Kidney epithelial cell (primary cell): ENCODE measurements at regions not wholly inside any gene's neighbourhood (a gene's known extent, or its start where the extent isn't known, plus 50 kb on each side); places are given as distances from the start of the nearest gene placed in this dataset.

Experiments used
- DNase-seq: peaks from one replicate; pipeline ENCODE4 v3.0.0-alpha.2; 2010; ENCODE audit warnings: low read depth
- H3K27me3 ChIP-seq: 2 replicates; pipeline ENCODE4 v1.6.0; 2011; ENCODE audit warnings: low read length; ENCODE audit not compliant: control insufficient read depth, insufficient read depth
- H3K36me3 ChIP-seq: 2 replicates; pipeline ENCODE4 v1.5.1; 2011; ENCODE audit warnings: low read length; ENCODE audit not compliant: control insufficient read depth, insufficient read depth
- H3K4me3 ChIP-seq: 2 replicates; pipeline ENCODE4 v1.5.1; 2011; ENCODE audit warnings: low read depth, mild to moderate bottlenecking, control low read depth, low read length
- CTCF ChIP-seq: IDR thresholded peaks from 2 replicates; pipeline ENCODE4 v1.5.1; 2011; ENCODE audit warnings: mild to moderate bottlenecking, moderate library complexity, low read length, control low read depth, inconsistent platforms; ENCODE audit not compliant: insufficient read depth, poor library complexity, severe bottlenecking

GRCh38 chr20:22951966-22952365, 83.1 kb upstream of the SSTR4 start:
- no peak for TF ChIP-seq CTCF
- Histone ChIP-seq H3K27me3 (no peaks in the 10 kb centered on the region), H3K4me3 (no peak overlapping the region), H3K36me3 (no peaks in the 10 kb centered on the region)
- DNase-seq: no peak

- H3K27me3 ChIP-seq: no peaks in the 10 kb centered on the region
- TF ChIP-seq CTCF: no peak
- no peak overlapping the region for H3K4me3 ChIP-seq
- no peaks in the 10 kb centered on the region for H3K36me3 ChIP-seq
- no peak for DNase-seq
Measured at GRCh38 chr20:22954661-22955060, 80.5 kb upstream of the SSTR4 start.

- Histone ChIP-seq H3K4me3 (no peak overlapping the region), H3K36me3 (no peaks in the 10 kb centered on the region), H3K27me3 (no peaks in the 10 kb centered on the region)
- DNase-seq: no peak
- no peak for TF ChIP-seq CTCF
Measured at GRCh38 chr20:22958390-22958789, 76.7 kb upstream of the SSTR4 start.

GRCh38 chr20:22962567-22963439, 72.3 kb upstream of the SSTR4 start:
- H3K4me3 ChIP-seq: no peak overlapping the region
- H3K36me3 ChIP-seq: no peaks in the 10 kb centered on the region
- DNase-seq: peak; percentile 14
- TF ChIP-seq CTCF: no peak
- no peaks in the 10 kb centered on the region for H3K27me3 ChIP-seq

GRCh38 chr20:22963581-22963980, 71.5 kb upstream of the SSTR4 start:
- Histone ChIP-seq H3K36me3 (no peaks in the 10 kb centered on the region), H3K4me3 (no peak overlapping the region), H3K27me3 (no peaks in the 10 kb centered on the region)
- DNase-seq: no peak
- TF ChIP-seq CTCF: no peak
